HG02759 (cell line): ENCODE measurements at regions not wholly inside any gene's neighbourhood (a gene's known extent, or its start where the extent isn't known, plus 50 kb on each side); places are given as distances from the start of the nearest gene placed in this dataset.
"Not testable (repeated sequence)": the region's sequence is repeated elsewhere in the genome, so short reads cannot be mapped to it uniquely, and the experiment has no call there.

Experiments used
- ATAC-seq: cut with Tn5 transposase; IDR thresholded peaks from one replicate; pipeline ENCODE4 v1.9.1; 2021; ENCODE audit warnings: mild to moderate bottlenecking, moderate library complexity; ENCODE audit not compliant: unreplicated experiment

DNA sequence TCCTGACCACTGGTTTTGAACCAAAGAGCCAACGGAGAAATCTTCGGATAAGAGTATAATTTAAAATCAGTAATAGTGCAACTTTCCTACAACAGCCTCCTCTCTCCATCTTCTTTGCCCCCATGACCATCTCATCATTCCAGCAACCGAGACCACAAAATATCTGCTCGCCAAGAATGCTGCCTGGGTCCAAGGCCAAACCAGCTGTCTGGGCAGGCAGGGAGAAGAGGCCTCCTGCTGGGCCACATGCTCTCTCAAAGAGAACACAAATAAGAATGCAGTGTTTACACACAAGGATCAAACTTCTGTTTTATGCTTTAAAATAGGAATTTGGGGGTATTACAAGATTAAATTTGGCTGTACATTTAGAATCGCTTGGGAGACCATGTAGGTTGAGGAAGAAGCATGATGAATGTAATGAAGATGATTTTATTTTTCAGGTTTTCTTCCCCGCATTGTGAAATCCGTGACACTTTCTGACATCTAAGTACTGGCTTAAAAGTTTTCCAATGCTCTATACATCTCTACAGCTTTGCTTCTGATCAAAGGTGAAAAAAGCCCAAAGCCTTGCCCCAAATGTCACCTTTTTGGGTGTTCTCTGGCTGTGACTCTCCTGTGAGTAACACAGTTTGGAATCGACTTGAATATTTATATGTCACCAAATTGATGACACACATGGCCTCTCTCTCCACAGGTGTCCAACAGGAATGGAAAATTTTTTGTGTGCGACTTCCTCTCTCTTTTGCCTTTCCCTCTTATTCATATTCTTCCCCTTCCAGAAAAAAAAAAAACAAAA lies 79.4 kb upstream of the PROKR2 start:
- no peak for ATAC-seq

GRCh38 chr20:5393218-5393870 lies 76.6 kb upstream of the PROKR2 start:
- ATAC-seq: no peak

GRCh38 chr20:5390720-5391119 lies 74.0 kb upstream of the PROKR2 start:
- ATAC-seq: no peak

DNA sequence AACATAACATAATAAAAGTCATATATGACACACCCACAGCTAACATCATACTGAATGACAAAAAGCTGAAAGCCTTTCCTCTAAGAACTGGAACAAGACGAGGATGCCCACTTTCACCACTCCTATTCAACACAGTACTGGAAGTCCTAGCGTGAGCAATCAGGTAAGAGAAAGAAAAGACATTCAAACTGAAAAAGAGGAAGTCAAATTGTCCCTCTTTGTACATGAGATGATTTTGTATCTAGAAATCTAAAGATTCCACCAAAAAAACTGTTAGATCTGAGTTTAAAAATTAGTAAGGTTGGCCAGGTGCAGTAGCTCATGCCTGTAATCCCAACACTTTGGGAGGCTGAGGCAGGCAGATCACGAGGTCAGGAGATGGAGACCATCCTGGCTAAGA lies 70.1 kb upstream of the PROKR2 start:
- ATAC-seq: not testable (repeated sequence)

GRCh38 chr20:5381527-5381926 lies 64.8 kb upstream of the PROKR2 start:
- ATAC-seq: not testable (repeated sequence)

GRCh38 chr20:5377484-5377883 lies 60.7 kb upstream of the PROKR2 start:
- ATAC-seq: no peak

GRCh38 chr20:5376228-5376627 lies 59.5 kb upstream of the PROKR2 start:
- ATAC-seq: no peak

DNA sequence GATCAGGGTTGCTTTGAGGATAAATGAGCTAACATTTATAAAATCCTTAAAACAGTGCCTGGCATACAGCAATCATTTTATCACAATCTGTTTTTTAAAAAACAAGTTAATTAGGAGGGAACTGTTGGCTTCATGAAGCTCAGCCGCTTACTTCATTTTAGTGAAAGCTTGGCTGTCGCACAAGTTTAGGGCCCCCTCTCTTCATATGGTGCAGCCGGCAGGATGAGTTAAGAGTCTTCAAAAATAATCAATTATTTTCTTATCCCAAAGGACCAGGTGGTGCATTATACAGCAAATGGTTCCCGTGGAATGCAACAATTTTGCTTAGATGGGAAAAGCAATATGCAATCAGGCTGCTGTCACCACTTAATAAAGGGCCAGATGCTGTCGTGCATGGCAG lies 57.4 kb upstream of the PROKR2 start:
- ATAC-seq: no peak

- no peak for ATAC-seq
Measured at GRCh38 chr20:5372371-5372770, 55.6 kb upstream of the PROKR2 start.

GRCh38 chr20:5369629-5370028 lies 52.9 kb upstream of the PROKR2 start:
- ATAC-seq: no peak
